HG03139 (cell line): ENCODE measurements at regions not wholly inside any gene's neighbourhood (a gene's known extent, or its start where the extent isn't known, plus 50 kb on each side); places are given as distances from the start of the nearest gene placed in this dataset.

ENCODE experiments used
- ATAC-seq: cut with Tn5 transposase; IDR thresholded peaks from one replicate; pipeline ENCODE4 v1.9.1; 2021; ENCODE audit not compliant: unreplicated experiment

GRCh38 chr5:125117566-125117965 is 371.1 kb upstream of the ZNF608 start:
- ATAC-seq, result no peak

GRCh38 chr5:125120012-125120411 is 373.6 kb upstream of the ZNF608 start:
- ATAC-seq, result no peak

DNA sequence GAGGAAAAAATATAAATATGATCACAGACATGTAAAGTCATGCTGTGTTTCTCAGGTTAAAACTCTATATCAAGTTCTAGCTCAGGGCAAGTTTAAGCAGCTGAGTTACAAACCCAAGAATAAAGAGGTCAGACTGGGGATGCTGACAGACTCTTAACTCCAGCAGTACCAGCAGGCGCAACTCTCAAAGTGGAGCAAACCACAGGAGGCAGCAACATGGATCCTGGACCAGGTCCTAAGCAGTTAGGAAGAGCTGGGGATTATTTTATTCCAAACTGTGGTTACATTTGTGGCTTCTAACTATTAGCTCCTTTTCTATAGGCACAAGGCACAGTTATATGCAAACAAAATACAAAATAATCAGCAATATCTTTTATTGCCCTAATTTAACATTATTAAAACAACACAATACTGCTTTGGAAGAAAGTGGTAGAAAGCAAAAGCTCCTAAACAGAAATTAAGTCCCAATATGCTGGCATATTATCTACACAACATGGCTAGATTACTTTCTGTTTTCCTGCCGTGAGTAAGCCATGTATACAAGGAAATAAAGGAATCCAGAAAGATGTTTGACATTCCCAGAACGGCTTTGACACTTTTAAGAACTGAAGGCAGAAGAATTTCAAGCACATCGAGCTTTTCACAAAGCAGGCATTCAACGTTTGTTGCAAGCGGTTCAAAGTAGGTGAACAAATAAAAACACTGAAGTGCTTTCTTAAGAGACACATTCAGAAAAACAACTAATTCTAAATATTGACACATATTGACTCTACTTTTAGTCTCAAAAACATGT is 378.8 kb upstream of the ZNF608 start:
- no peak for ATAC-seq

DNA sequence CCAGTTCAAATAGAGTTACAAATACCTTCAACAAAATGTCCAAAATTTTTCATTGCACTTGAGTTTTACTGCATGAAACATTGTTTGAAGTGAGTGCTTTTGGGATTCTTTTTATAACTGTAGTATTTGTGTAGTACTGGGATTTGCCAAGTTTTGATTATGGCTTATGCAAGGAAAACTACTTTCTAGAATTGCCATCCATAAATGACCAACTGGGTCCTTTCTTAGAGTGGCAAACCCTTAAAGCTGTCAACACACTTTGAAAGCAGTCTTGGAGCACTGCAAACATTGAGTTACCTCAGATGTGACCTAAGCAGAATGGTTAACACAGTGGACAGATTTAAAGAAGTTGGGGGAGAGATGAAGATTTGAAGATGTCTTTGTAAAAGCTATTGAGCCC is 379.6 kb upstream of the ZNF608 start:
- no peak for ATAC-seq

DNA sequence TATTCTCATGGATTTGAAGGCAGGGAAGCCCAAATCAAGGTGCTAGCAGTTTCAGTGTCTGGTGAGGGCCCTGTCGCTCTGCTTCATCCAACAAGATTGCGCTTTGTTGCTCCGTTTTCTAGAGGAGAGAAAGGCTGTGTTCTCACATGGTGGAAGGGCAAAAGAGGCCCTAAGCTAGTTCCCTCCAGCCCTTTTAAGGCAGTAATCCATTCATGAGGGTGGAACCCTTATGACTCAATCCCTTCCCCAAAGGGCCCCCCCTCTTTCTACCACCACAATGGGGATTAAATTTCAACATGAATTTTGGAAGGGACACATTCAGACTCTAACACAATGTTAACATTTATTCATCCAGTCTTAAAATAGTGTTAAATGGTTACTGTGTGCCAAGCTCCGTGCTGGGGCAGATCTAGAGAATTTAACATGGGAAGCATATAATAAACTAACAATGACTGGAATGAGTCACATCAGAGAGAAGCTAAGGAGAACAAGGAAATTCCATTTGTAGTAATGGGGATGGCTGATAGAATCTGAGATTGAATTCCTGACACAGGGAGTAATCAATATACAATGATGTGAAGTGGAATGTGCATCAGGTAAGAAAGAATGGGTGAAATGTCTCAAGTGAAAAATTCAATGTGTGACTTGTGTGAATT is 382.8 kb upstream of the ZNF608 start:
- ATAC-seq, result no peak

DNA sequence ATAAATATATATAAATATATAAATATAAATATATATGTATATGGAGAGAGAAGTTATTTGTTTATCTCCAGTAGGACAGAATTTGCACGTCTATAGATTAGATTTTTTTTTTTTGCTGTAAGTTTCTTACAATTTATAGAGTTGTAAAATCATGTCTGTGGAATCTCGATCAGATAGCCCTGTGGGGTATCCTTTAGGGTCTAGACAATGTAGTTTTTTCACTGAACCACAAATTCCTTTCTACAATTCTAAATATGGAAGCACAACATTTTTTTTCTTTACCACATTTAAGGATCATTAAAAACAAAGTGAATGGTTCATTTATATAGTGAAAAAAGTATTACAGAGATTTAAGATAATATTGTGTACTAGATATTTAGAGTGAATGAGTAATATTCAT is 384.2 kb upstream of the ZNF608 start:
- no peak for ATAC-seq

- ATAC-seq, result no peak
These were observed 388.0 kb upstream of the ZNF608 start for GRCh38 chr5:125134216-125135081.

- ATAC-seq, result no peak
These were observed 391.1 kb upstream of the ZNF608 start for GRCh38 chr5:125137535-125137934.

DNA sequence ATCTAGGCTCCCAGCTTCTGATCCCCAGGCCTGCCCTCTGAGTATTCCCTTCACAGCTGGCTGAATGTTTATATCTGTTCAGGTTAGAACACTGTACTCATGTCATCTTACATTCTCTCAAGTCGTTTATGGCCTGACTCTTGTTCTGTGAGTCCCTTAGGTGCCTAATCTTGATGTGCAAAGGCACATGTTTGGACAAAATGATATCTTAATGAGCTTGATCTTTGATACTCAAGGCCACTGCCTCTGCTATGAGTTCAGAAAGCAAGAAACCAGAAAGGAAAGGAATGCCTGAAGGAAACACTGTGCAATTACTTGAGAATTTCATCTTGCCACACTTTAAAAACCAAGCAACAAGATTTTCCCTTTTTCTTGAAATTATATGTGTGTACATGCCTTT is 391.8 kb upstream of the ZNF608 start:
- no peak for ATAC-seq

- ATAC-seq, result no peak
These were observed 393.2 kb upstream of the ZNF608 start for GRCh38 chr5:125139590-125139989.

DNA sequence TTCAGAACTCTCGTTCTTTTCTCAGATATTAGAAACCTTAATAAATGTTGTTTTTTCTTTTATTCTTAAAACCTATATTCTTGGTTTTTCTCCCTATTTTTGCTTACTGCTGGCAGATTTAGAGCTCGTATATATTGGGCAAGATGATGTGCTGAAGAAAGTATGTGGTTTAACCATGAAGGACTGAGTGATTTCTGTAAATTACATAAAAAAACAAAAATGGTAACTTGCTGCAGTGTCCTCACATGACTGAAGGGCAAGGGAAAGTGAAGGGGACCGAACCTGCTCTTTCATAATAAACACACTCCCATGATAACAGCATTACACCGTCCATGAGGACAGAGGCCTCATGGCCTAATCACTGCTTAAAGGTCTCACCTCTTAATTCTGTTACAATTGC is 393.8 kb upstream of the ZNF608 start:
- no peak for ATAC-seq

- no peak for ATAC-seq
These were observed 394.4 kb upstream of the ZNF608 start for GRCh38 chr5:125140855-125141254.

DNA sequence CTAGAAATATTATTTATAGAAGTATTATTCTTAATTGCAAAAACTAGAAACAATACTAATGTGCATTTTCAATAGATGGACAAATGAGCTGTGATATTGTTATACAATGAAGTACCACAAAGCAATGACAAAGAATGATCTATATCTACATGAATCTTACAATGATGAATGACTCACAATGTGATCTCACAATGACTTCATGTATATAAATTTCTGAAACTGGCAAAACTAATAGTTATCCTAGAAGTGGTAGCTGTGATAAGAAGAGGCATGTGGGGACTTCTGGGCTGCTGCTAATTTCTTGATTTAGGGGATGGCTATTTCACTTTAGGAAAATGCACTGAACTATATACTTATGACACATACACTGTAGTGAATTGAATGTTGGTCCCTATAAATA is 396.0 kb upstream of the ZNF608 start:
- no peak for ATAC-seq

DNA sequence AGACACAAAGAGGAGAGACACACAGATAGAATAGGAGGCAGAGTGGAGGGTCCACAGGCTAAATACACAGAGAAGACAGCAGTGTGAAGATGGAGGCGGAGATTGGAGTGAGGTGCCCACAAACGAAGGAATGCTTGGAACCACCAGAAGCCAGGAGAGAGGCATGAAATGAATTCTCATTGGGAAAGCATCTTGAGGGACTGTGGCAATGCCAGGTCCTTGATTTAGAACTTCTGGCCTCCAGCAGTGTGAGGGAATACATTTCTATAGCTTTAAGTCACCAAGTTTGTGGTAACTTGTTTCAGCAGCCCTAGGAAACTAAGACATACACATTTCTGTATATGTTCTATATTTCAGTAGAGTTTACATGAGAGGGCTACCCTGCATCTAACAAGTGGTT is 396.6 kb upstream of the ZNF608 start:
- ATAC-seq, result no peak

DNA sequence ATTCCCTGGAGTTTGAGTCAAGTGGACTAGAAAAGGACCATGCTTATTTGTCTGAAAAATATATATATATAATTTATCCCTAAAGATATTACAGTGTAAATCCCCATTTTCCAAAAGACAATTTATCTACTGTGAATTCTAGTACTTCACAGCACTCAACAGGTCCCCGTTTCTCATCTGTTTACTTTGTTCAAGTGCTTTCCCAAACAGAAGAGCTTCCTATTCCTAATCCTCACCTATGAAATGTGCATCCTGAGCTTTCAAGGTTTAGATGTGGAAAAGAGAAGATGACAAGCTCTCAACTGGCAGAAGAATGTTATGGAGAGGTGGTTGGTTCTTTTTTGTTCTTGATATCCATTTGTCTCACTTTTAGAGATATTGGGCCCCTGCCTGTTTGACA is 401.6 kb upstream of the ZNF608 start:
- no peak for ATAC-seq

- ATAC-seq, result no peak
These were observed 402.3 kb upstream of the ZNF608 start for GRCh38 chr5:125148706-125149105.

DNA sequence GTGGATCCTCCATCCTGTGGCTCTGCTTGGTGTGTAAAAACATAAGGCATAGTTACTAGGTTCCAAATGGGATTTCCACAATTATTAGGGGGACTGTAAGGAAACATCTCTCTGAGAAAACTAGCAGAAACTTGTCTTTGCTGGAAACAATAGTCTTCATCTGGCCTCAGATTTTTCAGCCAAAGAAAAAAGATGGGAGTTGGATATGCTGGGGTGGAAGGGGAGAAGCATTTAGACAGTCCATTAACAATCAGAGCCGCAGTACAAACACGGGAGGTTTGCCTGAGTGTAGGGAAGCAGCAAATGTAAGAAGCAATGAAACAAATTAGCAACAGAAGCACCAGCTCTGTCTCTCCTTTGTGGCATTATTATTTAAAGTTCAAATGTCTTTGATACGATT is 402.7 kb upstream of the ZNF608 start:
- no peak for ATAC-seq

DNA sequence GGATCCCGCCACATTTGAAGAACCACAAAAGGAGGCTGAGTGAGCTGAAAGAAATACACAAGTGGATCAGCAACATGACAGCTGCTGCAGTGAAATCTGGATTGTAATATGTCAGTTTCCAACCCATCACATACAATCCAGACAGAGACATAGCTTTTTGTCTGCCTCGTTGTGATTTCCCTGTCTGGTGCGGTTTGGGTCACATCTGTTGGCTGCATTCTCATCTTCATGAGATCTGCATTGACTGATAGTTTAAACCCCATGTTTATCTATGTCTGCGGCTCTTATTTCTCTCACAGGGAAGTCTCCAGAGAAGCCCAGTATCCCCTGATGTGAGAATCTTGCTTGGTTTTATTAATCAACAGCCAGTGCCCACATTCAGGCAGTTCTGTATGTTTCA is 403.1 kb upstream of the ZNF608 start:
- no peak for ATAC-seq

DNA sequence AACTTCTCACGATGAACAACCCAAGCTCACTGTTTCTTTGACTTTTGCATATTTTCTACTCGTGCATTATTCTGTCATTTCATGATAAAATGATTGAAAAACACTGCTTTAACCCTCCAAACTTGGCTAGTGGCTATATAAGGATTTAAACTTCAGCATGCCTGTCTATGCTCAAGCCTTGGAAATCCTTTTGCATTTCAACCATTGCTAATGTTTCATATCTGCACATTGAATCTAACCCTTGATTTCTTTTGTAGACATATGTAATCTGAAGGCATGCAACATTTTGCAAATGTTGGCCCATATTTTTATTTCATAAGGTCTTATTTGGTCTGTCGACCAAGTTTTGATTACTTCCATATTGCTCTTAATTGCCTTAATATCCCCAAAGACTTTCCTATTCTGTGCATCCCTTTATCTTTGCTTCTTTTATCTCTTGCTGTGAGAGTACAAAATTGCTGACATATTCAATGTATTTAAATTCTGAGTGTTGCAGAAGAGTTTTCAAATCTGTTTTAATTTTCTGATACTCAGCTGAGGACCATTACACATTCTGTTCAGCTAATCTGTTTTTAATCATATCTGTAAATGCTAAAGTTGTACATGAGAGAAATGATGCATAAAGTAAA is 403.7 kb upstream of the ZNF608 start:
- no peak for ATAC-seq

DNA sequence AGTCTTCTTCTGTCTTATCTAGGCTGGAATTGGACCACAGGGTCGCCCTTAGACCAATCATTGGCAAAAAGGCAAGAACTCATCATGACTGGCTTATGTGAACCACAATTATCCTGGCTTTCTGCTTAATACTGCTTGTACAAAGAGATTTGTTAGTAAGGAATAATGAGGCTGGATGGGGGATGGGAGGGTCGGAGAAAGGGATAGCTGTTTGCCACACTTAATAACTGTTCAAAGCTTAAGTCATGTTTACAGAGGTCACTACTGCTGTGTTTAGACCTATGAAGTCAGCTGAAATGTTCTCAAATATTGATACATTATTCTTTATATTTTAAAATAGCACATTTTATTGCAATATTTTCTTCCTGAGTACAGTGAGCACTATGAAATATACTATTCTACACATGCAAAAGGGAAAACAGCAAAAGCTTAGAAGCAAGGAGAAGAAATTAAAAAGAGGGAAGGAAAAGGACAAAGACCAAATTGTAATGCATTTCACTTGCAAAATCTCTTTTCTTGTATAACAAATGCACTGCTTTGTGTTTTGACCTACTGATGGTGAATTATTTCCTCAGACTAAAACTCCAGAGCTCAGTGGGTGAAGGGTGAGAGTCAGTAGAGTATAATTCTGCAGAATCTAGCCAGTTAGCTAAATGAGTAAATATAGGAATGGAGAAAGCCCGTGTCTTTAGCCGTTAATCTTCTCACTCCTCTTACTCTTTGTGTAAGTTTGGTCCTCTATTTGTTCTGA is 404.9 kb upstream of the ZNF608 start:
- no peak for ATAC-seq

DNA sequence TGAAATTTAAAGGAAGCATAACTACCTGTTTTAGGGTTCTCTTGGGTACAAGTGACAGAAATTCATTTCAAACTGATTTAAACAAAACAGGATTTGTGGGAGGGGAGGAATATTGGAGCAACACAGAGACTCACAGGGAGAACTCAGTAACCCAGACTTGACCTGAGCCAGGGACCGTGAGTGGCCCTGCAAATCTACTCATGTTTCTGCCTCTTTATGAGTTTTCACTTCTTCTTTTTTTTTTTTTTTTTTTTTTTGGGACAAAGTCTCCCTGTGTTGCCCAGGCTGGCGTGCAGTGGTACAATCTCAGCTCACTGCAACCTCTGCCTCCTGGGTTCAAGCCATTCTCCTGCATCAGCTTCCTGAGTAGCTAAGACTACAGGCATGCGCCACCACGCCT is 405.6 kb upstream of the ZNF608 start:
- no peak for ATAC-seq
